H9 (cell line): ENCODE measurements at regions not wholly inside any gene's neighbourhood (a gene's known extent, or its start where the extent isn't known, plus 50 kb on each side); places are given as distances from the start of the nearest gene placed in this dataset.
"Not testable (repeated sequence)": the region's sequence is repeated elsewhere in the genome, so short reads cannot be mapped to it uniquely, and the experiment has no call there.

Source experiments
- DNase-seq: peaks from one replicate; pipeline ENCODE4 v3.0.0-alpha.2; 2017
- H2AFZ ChIP-seq: one replicate; pipeline ENCODE4 v1.6.1; 2013; ENCODE audit warnings: mild to moderate bottlenecking, low read length, control low read depth, moderate library complexity
- H2AK5ac ChIP-seq: 2 replicates; pipeline ENCODE4 v1.6.1; 2013; ENCODE audit warnings: low read length, control low read depth, mixed read lengths; ENCODE audit not compliant: insufficient read length
- H2BK120ac ChIP-seq: one replicate; pipeline ENCODE4 v1.6.1; 2013; ENCODE audit warnings: low read depth, mild to moderate bottlenecking, low read length, control low read depth, inconsistent platforms; ENCODE audit not compliant: poor library complexity, severe bottlenecking
- H2BK12ac ChIP-seq: 2 replicates; pipeline ENCODE4 v1.6.1; 2013; ENCODE audit warnings: low read length, control low read depth, mixed read lengths, low read depth; ENCODE audit not compliant: insufficient read length
- H2BK15ac ChIP-seq: 2 replicates; pipeline ENCODE4 v1.6.1; 2013; ENCODE audit warnings: low read depth, low read length, control low read depth
- H2BK20ac ChIP-seq: one replicate; pipeline ENCODE4 v1.6.1; 2013; ENCODE audit warnings: low read depth, mild to moderate bottlenecking, low read length, control low read depth, inconsistent platforms; ENCODE audit not compliant: poor library complexity, severe bottlenecking
- H2BK5ac ChIP-seq: 2 replicates; pipeline ENCODE4 v1.6.1; 2013; ENCODE audit warnings: low read length, control low read depth, mixed read lengths; ENCODE audit not compliant: insufficient read length
- H3K14ac ChIP-seq: 2 replicates; pipeline ENCODE4 v1.6.1; 2013; ENCODE audit warnings: low read length, control low read depth; ENCODE audit not compliant: insufficient read depth
- H3K18ac ChIP-seq: 2 replicates; pipeline ENCODE4 v1.6.1; 2013; ENCODE audit warnings: low read depth, mild to moderate bottlenecking, mixed read lengths, low read length, control low read depth; ENCODE audit not compliant: insufficient read length
- H3K23ac ChIP-seq: 2 replicates; pipeline ENCODE4 v1.6.1; 2013; ENCODE audit warnings: low read length, control low read depth, mixed read lengths, low read depth; ENCODE audit not compliant: insufficient read length
- H3K23me2 ChIP-seq: 2 replicates; pipeline ENCODE4 v1.6.1; 2013; ENCODE audit warnings: low read depth, mild to moderate bottlenecking, mixed read lengths, low read length, control low read depth; ENCODE audit not compliant: insufficient read length, poor library complexity, severe bottlenecking
- H3K27ac ChIP-seq: 2 replicates; pipeline ENCODE4 v1.5.1; 2013; ENCODE audit warnings: low read length, control low read depth, mixed read lengths, low read depth; ENCODE audit not compliant: insufficient read length
- H3K27me3 ChIP-seq: 2 replicates; pipeline ENCODE4 v1.6.1; 2013; ENCODE audit warnings: low read length, control low read depth, inconsistent platforms; ENCODE audit not compliant: insufficient read depth
- H3K4ac ChIP-seq: 2 replicates; pipeline ENCODE4 v1.6.1; 2013; ENCODE audit warnings: low read depth, mild to moderate bottlenecking, control low read depth, inconsistent platforms, low read length, moderate library complexity
- H3K4me1 ChIP-seq: 2 replicates; pipeline ENCODE4 v1.6.1; 2013; ENCODE audit warnings: low read length, control low read depth, inconsistent platforms; ENCODE audit not compliant: insufficient read depth
- H3K4me2 ChIP-seq: 2 replicates; pipeline ENCODE4 v1.6.1; 2013; ENCODE audit warnings: low read length, control low read depth, mixed read lengths; ENCODE audit not compliant: insufficient read length, insufficient read depth
- H3K56ac ChIP-seq: 2 replicates; pipeline ENCODE4 v1.6.1; 2013; ENCODE audit warnings: low read depth, mild to moderate bottlenecking, mixed read lengths, low read length, control low read depth; ENCODE audit not compliant: insufficient read length
- H3K79me1 ChIP-seq: 2 replicates; pipeline ENCODE4 v1.6.1; 2013; ENCODE audit warnings: low read depth, mild to moderate bottlenecking, moderate library complexity, low read length, control low read depth, inconsistent platforms; ENCODE audit not compliant: insufficient read depth, poor library complexity, severe bottlenecking
- H3K79me2 ChIP-seq: 2 replicates; pipeline ENCODE4 v1.6.1; 2013; ENCODE audit warnings: low read length, control low read depth, inconsistent platforms; ENCODE audit not compliant: insufficient read depth
- H3K9ac ChIP-seq: 2 replicates; pipeline ENCODE4 v1.6.1; 2013; ENCODE audit warnings: low read length, control low read depth, mixed read lengths; ENCODE audit not compliant: insufficient read length; ENCODE audit errors: extremely low read depth
- H3K9me3 ChIP-seq: one replicate; pipeline ENCODE4 v1.6.1; 2013; ENCODE audit warnings: low read depth, low read length, inconsistent platforms; ENCODE audit not compliant: control insufficient read depth
- H3T11ph ChIP-seq: one replicate; pipeline ENCODE4 v1.6.1; 2013; ENCODE audit warnings: mild to moderate bottlenecking, low read length, control low read depth, inconsistent platforms
- H4K20me1 ChIP-seq: one replicate; pipeline ENCODE4 v1.6.1; 2013; ENCODE audit not compliant: control insufficient read depth, insufficient read length, insufficient read depth
- H4K5ac ChIP-seq: 2 replicates; pipeline ENCODE4 v1.6.1; 2013; ENCODE audit warnings: low read depth, mild to moderate bottlenecking, mixed read lengths, low read length, control low read depth; ENCODE audit not compliant: insufficient read length
- H4K8ac ChIP-seq: replicated peaks from 2 replicates; pipeline ENCODE4 v1.6.1; 2013; ENCODE audit warnings: low read length, control low read depth, mixed read lengths, low read depth; ENCODE audit not compliant: insufficient read length
- H4K91ac ChIP-seq: 2 replicates; pipeline ENCODE4 v1.6.1; 2013; ENCODE audit warnings: low read depth, mild to moderate bottlenecking, moderate library complexity, mixed read lengths, low read length, control low read depth; ENCODE audit not compliant: insufficient read length
- H3K27ac Mint-ChIP-seq, 3 experiments: 2 replicates in 2 of 3; 3 replicates in 1 of 3; pipeline ENCODE4 v1.8.0; 2020 to 2021; ENCODE audit warnings: mixed read lengths in 3 of 3, mild to moderate bottlenecking in 1 of 3, moderate library complexity in 1 of 3
- H3K27me3 Mint-ChIP-seq: 2 replicates; pipeline ENCODE4 v1.8.0; 2021; ENCODE audit warnings: low read depth, mild to moderate bottlenecking, moderate library complexity, mixed read lengths
- H3K36me3 Mint-ChIP-seq, 3 experiments: 2 replicates in 2 of 3; 3 replicates in 1 of 3; pipeline ENCODE4 v1.8.0; 2020 to 2021; ENCODE audit warnings: low read depth in 3 of 3, mixed read lengths in 3 of 3; ENCODE audit not compliant: insufficient read depth in 1 of 3
- H3K4me1 Mint-ChIP-seq, 2 experiments: 2 replicates each; pipeline ENCODE4 v1.8.0; 2020; ENCODE audit warnings: mixed read lengths in 2 of 2
- H3K4me3 Mint-ChIP-seq, 2 experiments: 2 replicates in 1 of 2; 3 replicates in 1 of 2; pipeline ENCODE4 v1.8.0; 2020 to 2021; ENCODE audit warnings: mild to moderate bottlenecking in 2 of 2, mixed read lengths in 2 of 2, moderate library complexity in 1 of 2
- H3K9me3 Mint-ChIP-seq, 2 experiments: 2 replicates in 1 of 2; 3 replicates in 1 of 2; pipeline ENCODE4 v1.8.0; 2020; ENCODE audit warnings: mild to moderate bottlenecking in 2 of 2, mixed read lengths in 2 of 2, moderate library complexity in 1 of 2
- WGBS: extraction: QIAGEN DNeasy Blood & Tissue Kit; methylation state at CpG from one replicate; pipeline ENCODE4 v1.1.7; 2013; ENCODE audit warnings: missing lambda C conversion rate, low lambda C conversion rate, mixed read lengths; ENCODE audit not compliant: insufficient read length; ENCODE audit errors: extremely low coverage; 5-methylcytosine and 5-hydroxymethylcytosine counted together

- H3K79me2 ChIP-seq, H4K5ac ChIP-seq, H3K27me3 ChIP-seq, H2BK12ac ChIP-seq, H3K9ac ChIP-seq, H3K4me1 ChIP-seq, H4K8ac ChIP-seq, DNase-seq, H3K4me1 Mint-ChIP-seq, H3K18ac ChIP-seq, H2AK5ac ChIP-seq, H3K23ac ChIP-seq, H3K27ac Mint-ChIP-seq, H2AFZ ChIP-seq, H3K9me3 Mint-ChIP-seq, H3K9me3 ChIP-seq, H3K4me3 Mint-ChIP-seq, H2BK20ac ChIP-seq, H2BK15ac ChIP-seq, H2BK120ac ChIP-seq, H4K20me1 ChIP-seq, H3K4ac ChIP-seq, H3K4me2 ChIP-seq, H3K79me1 ChIP-seq, H2BK5ac ChIP-seq, H3K14ac ChIP-seq, H4K91ac ChIP-seq, H3K27ac ChIP-seq, H3K27me3 Mint-ChIP-seq, H3T11ph ChIP-seq, H3K23me2 ChIP-seq, H3K36me3 Mint-ChIP-seq, H3K56ac ChIP-seq: not testable (repeated sequence)
- WGBS, result no CpG with 5 or more reads among the region's 2 CpGs
Measured at GRCh38 chr15:22579213-22579612, 120.5 kb downstream of the GOLGA6L22 start.

GRCh38 chr15:22587391-22587790 is 128.7 kb downstream of the GOLGA6L22 start:
- H4K8ac ChIP-seq, H3K14ac ChIP-seq, H2BK5ac ChIP-seq, DNase-seq, H3K4me2 ChIP-seq, H3K79me2 ChIP-seq, H3K4me1 ChIP-seq, H2BK20ac ChIP-seq, H3K27me3 ChIP-seq, H2AFZ ChIP-seq, H4K91ac ChIP-seq, H3K9me3 Mint-ChIP-seq, H3K9ac ChIP-seq, H3K79me1 ChIP-seq, H3K4me1 Mint-ChIP-seq, H3K4ac ChIP-seq, H3T11ph ChIP-seq, H2BK12ac ChIP-seq, H4K20me1 ChIP-seq, H3K56ac ChIP-seq, H2AK5ac ChIP-seq, H3K27ac ChIP-seq, H3K23me2 ChIP-seq, H3K27ac Mint-ChIP-seq, H3K36me3 Mint-ChIP-seq, H3K27me3 Mint-ChIP-seq, H2BK120ac ChIP-seq, H3K18ac ChIP-seq, H4K5ac ChIP-seq, H2BK15ac ChIP-seq, H3K23ac ChIP-seq, H3K4me3 Mint-ChIP-seq, H3K9me3 ChIP-seq: not testable (repeated sequence)
- WGBS, result no CpG with 5 or more reads among the region's 14 CpGs
